ENCODE measurements at regions not wholly inside any gene's neighbourhood (a gene's known extent, or its start where the extent isn't known, plus 50 kb on each side); places are given as distances from the start of the nearest gene placed in this dataset.

- DNase-seq (ENCODE audit: low read depth), result no peak
These were observed 51.9 kb upstream of the TSPAN11 start for GRCh38 chr12:30874455-30875321.

- DNase-seq (ENCODE audit: low read depth), result no peak
These were observed 55.9 kb upstream of the TSPAN11 start for GRCh38 chr12:30870491-30871265.

GRCh38 chr12:30867415-30867814, 59.1 kb upstream of the TSPAN11 start:
- no peak for DNase-seq (ENCODE audit: low read depth)

GRCh38 chr12:30866256-30866655, 60.3 kb upstream of the TSPAN11 start:
- no peak for DNase-seq (ENCODE audit: low read depth)

GRCh38 chr12:30863839-30864238, 62.7 kb upstream of the TSPAN11 start:
- DNase-seq (ENCODE audit: low read depth), result no peak

GRCh38 chr12:30862486-30862885, 64.1 kb upstream of the TSPAN11 start:
- DNase-seq (ENCODE audit: low read depth), result no peak

- no peak for DNase-seq (ENCODE audit: low read depth)
These were observed 67.3 kb upstream of the TSPAN11 start for GRCh38 chr12:30859226-30859625.

GRCh38 chr12:30858471-30858870, 68.1 kb upstream of the TSPAN11 start:
- no peak for DNase-seq (ENCODE audit: low read depth)

- no peak for DNase-seq (ENCODE audit: low read depth)
These were observed 72.9 kb upstream of the TSPAN11 start for GRCh38 chr12:30853561-30854133.

GRCh38 chr12:30850684-30851083, 75.9 kb upstream of the TSPAN11 start:
- DNase-seq (ENCODE audit: low read depth), result no peak

GRCh38 chr12:30847259-30847658, 79.3 kb upstream of the TSPAN11 start:
- DNase-seq (ENCODE audit: low read depth), result no peak

- no peak for DNase-seq (ENCODE audit: low read depth)
These were observed 79.8 kb upstream of the TSPAN11 start for GRCh38 chr12:30846776-30847175.

GRCh38 chr12:30845676-30846075, 80.9 kb upstream of the TSPAN11 start:
- DNase-seq (ENCODE audit: low read depth), result no peak

GRCh38 chr12:30843211-30843610, 83.3 kb upstream of the TSPAN11 start:
- DNase-seq (ENCODE audit: low read depth), result no peak

- DNase-seq (ENCODE audit: low read depth), result no peak
These were observed 85.8 kb upstream of the TSPAN11 start for GRCh38 chr12:30840715-30841114.

GRCh38 chr12:30839643-30840220, 85.0 kb upstream of the CAPRIN2 start:
- DNase-seq (ENCODE audit: low read depth), result no peak

GRCh38 chr12:30837595-30837994, 82.8 kb upstream of the CAPRIN2 start:
- no peak for DNase-seq (ENCODE audit: low read depth)

- DNase-seq (ENCODE audit: low read depth), result no peak
These were observed 82.1 kb upstream of the CAPRIN2 start for GRCh38 chr12:30836656-30837445.

GRCh38 chr12:30835216-30835615, 80.5 kb upstream of the CAPRIN2 start:
- DNase-seq (ENCODE audit: low read depth), result no peak

- DNase-seq (ENCODE audit: low read depth), result no peak
These were observed 76.0 kb upstream of the CAPRIN2 start for GRCh38 chr12:30830751-30831150.

GRCh38 chr12:30829876-30830275, 75.1 kb upstream of the CAPRIN2 start:
- DNase-seq (ENCODE audit: low read depth), result no peak

- DNase-seq (ENCODE audit: low read depth), result no peak
These were observed 73.9 kb upstream of the CAPRIN2 start for GRCh38 chr12:30828686-30829085.
